GM21528 (cell line): ENCODE measurements at regions not wholly inside any gene's neighbourhood (a gene's known extent, or its start where the extent isn't known, plus 50 kb on each side); places are given as distances from the start of the nearest gene placed in this dataset.

ENCODE experiments used
- ATAC-seq: cut with Tn5 transposase; IDR thresholded peaks from one replicate; pipeline ENCODE4 v1.9.1; 2021; ENCODE audit warnings: mild to moderate bottlenecking, moderate library complexity; ENCODE audit not compliant: unreplicated experiment, low FRiP score

DNA sequence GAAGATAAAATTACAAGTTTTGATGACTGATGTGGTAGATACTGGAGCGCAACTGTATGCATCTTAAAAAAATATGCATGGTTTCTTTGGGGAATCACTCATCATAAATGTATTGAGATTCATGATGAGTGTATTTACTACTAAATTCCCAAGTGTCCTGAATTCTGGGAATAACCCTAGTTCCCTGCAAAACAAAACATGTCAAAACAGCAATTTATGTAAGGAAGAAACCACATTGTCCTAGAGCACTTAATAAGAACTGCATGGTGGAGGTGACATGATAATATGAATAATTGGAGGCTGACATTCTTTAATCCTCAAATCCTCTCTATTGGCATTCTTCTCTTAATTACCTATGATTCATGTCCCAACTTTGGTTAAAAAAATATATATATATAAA, 1804.7 kb downstream of the STIM2 start:
- no peak for ATAC-seq

DNA sequence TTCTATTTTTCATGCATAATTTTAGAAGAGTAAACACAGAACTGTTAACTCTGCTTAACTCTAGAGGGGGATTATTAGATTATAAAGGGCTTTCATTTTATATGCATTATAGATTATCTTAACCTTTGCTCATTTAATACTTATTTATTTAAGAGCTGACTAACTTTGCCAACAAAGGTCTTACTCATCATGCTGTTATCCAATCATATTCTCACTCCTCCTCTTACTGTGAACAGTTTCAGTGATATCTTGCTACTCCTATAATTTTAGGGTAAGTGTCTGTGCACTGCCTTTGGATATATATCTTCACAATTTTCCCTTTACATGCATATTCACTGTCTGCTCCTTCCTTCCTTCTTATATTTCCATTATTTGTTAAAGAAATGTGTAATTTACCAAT, 1814.9 kb downstream of the STIM2 start:
- ATAC-seq: no peak

DNA sequence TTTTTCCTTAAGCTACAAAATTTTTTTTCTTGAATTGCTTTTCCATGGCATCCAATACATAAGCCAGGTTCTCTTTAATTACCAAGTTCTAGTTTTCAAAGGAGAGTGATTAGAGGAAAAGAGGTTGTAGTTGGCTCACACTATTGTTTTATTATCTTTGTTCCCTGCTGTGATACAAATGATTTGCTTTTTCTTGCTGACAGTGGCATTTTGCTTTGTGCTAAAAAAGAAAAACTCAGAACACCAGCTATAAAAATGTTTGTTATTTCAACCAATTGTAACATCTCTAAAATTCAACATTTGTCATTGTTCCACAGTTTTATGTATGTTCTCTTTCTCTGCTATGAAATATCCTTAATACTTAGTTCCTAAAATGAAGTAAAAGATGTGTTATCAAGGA, 1817.2 kb downstream of the STIM2 start:
- ATAC-seq: no peak

DNA sequence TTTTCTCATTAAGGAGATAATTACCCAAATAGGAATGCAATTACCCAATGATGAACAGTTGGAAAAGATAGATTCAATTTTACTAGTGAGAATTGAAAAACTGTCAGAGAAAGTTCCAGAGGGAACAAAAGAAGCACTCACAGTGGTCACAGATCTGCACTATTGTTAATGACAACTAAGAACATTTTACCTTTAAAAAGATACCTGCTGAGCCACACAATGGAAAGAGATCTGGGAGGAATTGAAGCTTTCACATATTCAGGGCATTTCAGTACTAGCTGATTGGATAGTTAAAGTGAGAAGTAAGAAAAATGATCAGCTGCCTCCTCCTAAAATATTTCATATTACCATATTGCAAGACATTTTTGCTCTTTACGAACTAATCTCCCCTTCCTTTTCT, 1822.2 kb downstream of the STIM2 start:
- ATAC-seq: no peak

DNA sequence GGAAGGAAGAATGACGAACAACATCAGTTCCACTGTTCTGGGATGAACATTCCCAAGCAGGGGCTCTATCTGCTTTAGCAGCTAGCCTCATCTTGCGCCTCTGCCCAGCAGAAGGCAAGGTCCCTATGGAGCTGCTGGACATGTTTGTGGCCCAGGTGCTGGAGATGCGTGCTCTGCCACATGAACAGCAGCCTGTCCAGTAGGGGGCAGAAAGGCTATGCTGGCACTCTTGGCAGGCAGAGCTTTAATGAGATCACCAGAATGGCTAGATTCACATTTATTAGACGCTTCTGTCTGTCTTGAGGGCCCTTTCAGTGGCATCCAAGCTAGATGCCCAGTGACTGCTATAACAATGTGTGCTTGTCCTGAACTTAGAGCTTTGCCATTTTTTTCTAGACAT, 1826.0 kb downstream of the STIM2 start:
- ATAC-seq: no peak

DNA sequence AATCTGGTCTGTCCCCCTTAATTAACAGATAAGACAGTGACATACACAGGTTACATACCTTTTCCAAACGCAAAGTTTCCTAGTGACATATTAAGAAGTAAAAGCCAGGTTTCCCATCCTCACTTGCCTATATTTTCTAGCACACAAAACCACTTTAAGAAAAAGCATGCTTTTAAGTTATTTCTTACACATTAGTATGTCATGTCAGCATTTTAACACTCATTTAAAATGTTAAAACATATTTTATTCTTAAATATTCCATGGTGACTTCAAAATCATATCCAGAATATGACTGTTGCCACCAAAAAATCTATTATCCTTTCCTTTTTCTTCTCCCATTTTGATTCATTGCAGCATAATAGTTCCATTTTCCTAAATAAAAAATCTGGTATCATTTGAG, 1830.2 kb downstream of the STIM2 start:
- no peak for ATAC-seq

DNA sequence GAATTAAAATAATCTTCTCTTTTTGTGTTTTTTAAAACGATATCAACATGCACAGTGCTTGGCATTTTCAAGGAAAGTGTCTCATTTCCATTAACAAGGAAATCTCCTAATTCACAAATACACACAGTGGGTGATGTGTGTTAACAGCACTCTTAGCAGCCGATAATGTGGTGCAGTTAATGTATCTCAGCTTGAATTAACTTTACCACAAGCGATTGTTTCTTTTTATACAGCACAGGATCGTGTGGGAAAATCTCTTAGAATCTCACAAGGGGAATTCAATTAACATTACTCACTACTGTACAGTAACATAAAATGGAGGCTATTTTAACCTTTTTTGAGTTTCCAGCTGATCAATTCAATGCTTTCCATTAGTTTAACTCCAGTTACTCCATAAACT, 1841.9 kb downstream of the STIM2 start:
- ATAC-seq: no peak

DNA sequence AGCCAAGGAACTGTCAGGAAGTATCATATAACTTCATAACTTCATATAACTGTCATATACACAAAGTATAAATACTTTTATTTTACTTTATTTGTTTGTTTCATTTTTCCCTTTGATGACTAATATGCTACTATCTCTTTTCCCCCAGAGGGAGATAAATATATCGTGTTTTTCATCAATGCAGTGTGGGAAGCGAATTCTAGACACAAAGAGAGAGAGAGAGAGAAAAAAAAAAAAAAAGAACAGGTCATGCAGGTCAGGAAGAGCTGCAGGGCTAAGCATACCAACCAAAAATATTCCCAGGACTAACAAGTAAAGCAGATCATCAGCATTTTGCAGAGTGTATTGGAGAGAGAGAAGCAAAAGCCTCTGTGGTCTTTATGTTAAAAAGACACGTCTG, 1849.2 kb downstream of the STIM2 start:
- no peak for ATAC-seq

DNA sequence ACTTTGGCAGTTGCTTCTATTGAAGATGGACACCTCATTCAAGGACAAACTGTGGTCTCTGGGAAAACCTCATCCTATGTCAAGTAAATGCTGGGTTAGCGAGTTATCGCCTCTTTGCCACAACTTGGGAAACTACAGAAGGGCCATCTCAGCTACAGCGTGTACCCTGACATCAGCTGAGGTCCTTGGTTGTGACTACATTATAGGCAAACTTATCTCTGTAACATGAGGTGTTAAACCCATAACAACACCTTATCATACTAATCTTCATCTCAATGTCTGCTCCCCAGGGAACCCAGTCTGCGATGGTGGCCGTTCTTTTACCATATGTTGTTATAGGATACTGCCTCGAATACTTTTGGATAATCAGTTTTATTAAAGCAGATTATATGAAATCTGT, 1862.7 kb downstream of the STIM2 start:
- no peak for ATAC-seq

DNA sequence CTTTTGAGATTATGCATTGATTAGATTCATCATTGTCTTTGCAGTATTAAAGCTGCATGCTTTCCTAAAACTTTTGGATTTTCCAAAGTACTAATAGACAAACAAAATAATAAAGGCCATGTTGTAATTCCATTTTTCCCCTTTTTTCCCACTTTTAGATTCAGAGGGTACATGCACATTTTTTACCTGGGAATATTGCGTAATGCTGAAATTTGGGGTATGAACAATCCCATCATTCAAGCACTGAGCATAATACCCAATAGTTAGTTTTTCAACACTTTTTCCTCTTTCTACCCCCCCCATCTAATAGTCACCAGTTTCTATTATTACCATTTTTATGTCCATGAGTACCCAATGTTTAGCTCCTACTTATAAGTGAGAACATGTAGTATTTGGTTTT, 1863.6 kb downstream of the STIM2 start:
- no peak for ATAC-seq

DNA sequence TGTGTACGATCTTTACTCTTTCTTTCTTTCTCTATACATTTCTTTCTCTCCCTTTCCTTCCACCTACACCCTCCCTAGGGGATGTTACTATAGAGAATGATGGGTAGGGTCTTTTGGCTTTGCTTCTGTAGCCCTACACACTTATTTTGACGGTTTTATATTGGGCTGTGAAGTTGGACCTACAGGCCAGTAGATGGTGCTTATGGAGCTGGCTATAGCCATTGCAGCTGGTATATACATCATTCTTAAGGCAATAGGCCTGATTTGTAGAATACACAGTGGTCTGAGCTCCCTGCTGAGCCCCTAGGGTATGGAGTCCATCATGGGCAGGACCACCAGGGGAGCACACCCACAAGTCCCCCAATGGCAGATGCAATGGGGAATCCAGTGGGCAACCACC, 1869.7 kb downstream of the STIM2 start:
- no peak for ATAC-seq

DNA sequence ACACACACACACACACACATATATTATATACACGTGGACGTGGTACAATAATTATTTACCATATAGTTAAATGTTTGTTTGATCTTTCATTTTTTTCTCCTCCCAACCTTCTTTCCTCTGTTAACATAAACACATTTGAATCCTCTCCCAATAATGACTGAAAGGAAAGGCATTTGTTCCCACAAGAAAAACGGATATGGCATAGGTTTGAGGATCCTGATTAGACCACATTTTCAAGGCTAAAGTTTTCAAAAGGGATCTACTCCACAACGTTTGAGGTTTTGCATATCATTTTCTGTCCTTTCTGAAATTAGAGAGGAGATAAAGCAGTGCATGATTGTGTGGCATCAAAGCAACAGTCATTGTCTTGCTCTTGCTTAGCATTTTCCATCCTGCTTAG, 1883.4 kb downstream of the STIM2 start:
- no peak for ATAC-seq

DNA sequence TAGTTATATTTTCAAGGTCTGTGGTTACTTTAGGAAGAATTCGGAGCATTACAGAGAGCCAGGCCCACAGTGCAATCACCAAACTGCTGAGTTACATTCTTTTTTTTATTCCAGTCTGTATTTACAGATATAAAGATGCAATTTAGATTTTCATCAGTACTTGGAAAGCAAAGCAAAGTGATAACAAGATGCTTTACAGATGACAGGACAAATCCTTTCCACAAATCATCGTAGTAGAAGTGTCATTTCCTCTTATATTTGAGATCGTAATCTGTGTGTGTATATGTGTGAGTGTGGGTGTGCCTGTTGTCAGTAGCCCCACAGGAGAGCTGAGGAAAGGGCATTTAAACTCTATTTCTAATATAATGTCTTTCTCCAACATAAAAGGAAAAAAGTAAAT, 1893.7 kb downstream of the STIM2 start:
- ATAC-seq: no peak

DNA sequence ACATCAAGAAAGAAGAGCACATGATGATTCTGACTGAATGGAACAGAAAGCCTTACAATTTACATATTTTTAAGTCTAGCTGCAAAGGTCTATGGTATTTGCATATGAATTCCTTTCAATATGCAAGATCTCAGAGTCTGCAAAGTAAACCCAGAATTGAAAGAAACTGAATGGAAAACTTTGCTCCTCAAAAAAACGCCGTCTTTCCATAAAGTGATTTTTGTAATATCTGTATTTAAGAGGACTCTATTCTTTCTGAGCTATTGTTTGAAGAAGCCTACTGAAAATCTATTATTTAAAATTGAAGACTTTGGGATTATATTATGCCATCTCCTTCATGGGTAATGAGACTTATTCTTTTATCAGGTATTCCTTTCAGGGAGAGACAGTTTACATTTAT, 1894.4 kb downstream of the STIM2 start:
- no peak for ATAC-seq

DNA sequence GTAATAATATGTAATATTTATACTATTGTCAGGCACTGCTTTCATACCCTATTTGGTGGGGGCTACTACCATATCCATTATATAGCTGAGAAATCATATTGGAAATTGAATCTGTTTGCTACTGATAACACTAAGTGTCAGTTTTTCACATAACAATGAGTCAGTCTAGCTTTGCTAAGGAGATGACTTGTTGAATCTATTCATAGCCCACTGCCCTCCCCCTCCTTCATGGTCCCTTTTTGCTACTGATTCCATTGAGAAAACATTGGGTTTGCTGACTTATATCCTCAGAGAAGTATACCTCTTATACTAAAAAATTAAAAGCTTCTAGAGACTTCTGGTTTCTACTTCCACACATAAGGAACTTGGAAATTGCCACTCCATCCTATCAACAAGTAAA, 1898.4 kb downstream of the STIM2 start:
- no peak for ATAC-seq

DNA sequence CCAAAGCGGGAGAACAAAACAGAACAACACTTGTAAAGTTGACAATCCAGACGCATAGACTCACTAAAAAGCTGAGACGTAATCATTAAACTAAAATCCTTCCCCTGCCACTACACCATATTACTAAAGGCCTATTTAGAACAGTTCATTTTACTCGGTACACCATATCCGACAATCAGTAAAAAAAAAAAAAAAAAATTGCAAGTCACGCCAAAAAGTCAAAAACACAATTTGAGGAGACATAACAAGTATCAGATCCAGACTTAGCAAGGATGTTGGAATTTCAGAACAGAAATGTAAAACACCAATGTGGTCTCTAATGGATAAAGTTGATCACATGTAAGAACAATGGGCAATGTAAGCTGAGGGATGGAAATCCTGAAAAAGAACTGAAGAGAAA, 1899.4 kb downstream of the STIM2 start:
- no peak for ATAC-seq

DNA sequence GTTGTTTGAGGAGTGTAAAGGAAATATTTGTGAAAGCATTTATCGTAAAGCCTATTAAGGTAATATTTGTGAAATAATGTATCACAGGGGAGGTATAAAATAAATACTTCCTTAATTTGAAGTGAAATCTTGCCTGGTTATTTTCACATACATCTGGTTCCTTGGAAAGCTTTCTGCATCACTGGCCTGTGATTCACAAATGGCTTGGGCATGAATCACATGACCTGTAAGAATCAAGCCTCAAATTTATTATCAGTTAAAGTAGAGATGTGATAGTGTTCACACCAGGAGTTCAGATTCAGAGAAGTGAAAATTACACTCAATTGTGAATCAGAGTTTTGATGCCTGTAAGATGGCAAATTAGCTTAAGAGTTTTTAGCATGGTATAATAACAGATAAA, 1911.4 kb downstream of the STIM2 start:
- ATAC-seq: no peak

DNA sequence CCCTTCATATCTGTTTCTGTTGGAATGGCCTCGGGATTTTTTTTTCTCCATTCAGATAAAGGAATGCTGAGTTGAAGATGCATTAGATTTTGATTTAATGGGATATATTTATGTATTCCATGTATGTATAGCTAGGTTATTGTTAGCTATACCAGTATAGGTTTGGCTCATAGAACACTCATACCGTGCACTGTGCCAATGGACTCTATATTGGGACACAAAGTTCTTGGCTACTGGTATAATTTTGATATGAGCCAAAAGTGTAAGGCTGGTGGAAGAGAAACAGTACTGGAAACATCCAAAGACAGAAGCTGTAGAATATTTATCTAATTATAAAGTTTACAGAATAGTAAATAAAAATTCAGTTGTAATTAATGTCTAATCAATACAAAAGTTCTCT, 1912.1 kb downstream of the STIM2 start:
- ATAC-seq: no peak

DNA sequence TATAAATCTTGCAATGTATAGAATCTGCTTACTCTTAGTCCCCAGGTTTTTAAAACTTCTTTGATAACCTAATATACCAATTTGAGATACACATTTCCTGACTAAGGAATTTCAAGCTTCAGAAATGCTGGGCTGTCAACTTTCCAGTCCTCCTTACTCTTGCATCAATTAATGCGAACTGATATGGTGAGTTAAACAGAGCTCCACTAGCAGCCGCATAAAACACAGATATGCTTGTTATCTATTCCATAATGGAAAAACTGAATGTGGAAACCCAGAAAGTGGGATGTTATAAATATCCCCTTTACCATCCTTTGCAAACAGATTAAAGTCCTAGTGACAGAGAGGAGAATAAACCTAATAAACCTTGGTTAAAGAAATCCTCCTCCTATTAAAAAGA, 1913.7 kb downstream of the STIM2 start:
- ATAC-seq: no peak

DNA sequence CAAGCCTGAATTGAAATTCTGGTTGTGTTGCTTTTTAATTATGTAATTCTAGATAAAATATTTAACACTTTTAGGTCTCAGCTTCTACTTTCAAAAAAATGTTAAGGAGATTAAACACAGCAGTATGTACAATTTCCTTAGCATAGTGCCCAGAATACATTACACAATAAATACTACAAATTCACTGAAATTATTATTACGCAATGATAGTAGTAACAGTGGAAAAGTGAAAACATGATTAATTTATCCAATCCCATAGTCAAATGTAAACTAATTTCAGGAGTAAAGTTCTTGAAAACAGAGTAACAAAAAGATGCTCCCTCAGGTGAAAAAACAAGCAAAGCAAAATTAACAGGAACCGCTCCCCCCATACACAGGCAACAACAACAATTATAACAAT, 1915.4 kb downstream of the STIM2 start:
- ATAC-seq: no peak

DNA sequence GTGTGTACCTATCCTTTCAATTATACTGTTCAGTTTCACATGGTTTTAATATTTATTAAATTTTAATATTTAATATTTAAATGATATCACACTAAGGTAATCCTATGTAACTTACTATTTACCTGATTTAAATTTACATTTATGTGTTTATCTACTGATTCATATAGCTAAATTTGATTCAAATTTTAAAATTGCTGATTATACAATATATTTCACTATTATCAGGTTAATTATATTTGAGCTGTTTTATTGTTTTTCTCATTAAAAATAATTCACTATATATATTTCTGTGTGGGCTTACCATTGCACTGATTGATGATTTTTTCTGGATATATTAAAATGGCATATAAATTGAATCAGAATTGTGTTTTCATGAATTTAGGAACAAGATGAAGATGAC, 1923.5 kb downstream of the STIM2 start:
- ATAC-seq: no peak

DNA sequence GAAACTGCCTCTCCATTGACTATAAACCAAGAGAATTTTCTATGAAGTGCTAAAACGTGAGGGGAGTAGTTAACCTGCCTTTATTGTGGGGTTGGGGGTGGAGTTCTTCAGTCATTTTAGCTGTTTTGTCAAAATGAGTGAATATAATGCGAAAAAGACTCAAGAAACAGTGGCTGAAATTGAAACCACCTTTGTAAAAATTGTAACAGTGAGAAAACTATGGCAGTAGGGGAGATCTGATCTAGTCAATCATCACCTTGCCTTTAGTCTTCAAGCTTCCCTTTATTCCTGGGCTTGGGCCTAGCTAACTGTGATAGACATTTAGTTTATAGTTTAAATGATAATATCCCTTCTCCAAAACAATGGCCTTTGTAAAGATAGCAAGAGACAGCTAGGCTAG, 1927.3 kb downstream of the STIM2 start:
- ATAC-seq: no peak

DNA sequence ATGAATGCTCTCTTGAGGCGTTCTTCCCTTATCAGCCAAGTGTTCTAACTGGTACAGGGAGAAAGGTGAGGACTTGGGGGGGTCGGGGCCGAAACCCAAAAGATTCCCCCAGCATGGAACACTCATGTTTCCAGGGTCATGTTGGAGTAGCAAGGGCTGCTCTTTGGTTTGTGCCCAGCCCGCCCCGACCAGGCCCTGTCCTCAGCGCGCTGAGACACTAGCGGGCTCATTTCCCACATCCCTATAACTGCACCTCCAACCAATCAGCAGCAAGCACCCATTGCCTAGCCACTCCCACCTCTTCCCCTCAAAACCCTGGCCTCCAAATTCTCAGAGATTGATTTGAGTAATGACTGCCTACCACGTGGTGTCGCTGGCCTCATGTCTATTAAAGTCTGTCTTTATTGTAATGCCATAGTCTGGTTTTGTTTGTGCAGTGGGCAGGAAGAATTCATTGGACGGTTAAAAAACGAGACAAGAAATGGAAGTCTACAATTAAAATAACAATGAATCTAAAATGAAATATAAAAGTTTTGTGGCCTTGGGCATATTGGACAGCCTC, 1928.4 kb downstream of the STIM2 start:
- no peak for ATAC-seq
